CD4-positive, alpha-beta T cell treated with Interleukin-17A for 4 hours (primary cell): ENCODE measurements at regions not wholly inside any gene's neighbourhood (a gene's known extent, or its start where the extent isn't known, plus 50 kb on each side); places are given as distances from the start of the nearest gene placed in this dataset.

ENCODE experiments used
- DNase-seq: peaks from one replicate; pipeline ENCODE4 v3.0.0-alpha.2; 2020; ENCODE audit warnings: mixed read lengths

DNA sequence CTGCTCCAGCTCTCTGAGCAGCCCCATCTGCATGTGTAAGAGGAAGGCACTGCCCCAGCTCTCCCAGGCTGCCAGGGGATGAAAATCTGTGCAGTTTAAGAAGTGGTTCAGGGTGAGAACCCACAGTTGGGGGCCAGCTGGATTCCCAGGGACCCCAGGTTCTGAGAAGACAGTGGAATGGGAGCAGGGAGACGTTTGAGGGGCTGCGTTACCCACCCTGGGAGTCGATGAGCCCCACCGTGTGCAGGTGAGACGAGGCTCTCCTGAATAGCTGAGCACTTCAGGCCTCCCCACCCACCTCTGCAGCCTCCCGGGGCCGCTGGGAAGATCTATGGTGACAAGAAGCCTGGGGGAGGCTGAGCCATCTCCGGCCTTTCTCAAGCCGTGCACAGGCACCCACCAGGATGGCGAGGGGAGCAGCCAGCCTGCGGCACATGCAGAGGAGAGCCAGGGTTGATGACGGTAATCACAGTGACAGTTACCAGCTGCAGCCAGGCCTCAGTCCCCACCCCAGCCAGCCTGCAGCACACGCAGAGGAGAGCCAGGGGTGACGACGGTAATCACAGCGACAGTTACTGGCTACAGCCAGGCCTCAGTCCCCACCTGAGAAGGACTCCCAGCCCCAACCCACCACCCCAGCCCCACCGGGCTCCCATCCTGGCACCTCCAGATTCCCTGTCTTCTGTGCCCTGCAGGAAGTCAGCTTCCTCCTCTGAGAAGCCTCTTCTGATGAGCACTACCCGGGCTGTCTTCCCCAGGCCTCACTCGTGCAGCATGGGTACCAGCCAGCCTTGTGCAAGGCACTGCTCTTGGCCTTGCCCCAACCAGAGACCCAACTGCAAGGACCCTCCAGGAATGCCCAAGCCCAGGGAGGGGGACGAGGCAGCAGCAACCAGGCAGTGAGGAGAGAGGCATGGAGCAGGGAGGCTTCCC lies 150.8 kb upstream of the PPP1R26 start:
- no peak for DNase-seq

DNA sequence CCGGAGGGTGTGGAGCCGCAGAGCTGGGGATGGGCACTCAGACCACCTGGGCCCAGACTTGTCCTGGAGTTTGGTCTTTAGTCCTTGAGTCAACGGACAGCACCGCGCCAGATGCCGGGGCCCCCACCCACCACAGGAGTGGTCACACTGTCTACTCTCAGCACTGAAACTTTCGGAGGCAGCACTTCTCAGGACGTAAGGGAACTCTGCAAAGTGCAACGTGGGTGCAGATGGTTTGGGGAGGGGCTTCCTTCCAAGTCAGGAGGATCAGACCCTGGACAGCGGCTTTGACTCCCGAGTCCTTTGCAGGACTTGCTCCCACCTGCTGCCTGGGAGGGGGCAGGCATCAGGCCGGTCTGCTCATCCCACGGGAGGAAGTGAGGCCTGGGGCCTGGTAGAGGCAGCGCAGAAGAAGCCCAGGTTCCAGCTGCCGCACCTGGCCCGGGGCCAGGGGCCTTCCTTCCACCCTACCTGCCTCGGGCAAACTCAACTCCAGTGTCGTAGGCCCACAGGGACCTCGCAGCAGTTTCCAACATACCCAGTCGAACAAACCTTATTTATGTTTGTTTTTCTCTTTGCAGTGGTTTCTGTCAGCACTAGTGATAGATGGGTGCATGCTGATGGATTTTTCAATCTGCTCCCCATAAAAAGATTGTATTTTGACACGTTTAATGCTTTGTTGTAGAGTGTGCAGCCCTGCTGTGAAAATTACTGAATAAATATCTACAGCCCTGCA lies 149.8 kb upstream of the PPP1R26 start:
- DNase-seq: no peak

DNA sequence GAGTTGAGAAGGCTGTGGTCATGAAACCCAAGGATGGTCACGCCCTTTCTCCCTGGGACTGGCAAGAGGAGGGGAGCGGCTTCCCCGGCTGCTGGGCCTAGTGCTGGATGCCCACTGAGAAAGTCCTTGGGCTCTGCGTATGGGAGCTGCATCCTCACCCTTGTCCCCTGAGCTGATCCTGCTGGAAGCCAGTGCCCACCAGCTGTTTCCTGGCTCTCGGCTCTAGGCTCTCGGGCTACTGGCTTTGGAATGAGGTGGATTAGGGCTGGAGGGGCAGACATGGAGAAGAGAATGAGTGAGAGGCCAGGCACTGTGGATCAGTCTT lies 149.3 kb upstream of the PPP1R26 start:
- no peak for DNase-seq

DNA sequence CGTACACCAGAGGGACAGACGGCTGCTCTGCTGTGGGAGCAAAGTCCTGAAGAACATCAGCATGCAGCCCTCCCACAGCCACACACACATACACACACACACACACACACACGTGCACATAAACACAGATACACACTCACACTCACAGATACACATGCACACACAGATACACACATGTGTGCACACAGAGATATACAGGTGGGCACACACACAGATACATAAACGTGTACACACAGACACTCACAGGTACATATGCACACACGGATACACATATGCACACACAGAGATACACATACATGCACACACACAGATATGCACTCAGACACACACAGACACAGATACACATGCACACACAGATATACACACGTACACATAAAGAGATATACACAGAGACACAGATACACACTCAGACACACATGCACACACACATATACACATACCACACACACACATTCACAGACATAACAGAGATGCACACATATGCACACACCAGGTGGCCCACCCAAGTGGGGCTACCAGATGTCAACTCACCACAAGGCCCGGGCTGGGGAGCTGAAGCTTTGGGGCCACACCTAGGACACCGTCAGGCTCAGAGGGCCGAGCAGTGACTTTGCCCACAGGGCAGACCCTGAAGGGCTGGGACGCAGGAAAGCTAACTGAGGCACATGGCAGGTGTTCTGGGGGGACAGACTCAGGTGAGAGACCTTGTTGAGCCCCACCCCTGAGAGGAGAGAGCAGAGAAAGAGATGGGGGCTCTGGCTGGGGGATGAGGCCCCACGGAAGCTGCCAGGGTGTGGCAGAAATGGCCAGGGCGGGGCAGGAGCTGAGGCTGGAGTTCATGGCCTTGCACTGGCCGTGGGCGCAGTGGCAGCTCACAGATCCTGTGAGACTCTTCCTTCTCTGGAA lies 148.6 kb upstream of the PPP1R26 start:
- no peak for DNase-seq

DNA sequence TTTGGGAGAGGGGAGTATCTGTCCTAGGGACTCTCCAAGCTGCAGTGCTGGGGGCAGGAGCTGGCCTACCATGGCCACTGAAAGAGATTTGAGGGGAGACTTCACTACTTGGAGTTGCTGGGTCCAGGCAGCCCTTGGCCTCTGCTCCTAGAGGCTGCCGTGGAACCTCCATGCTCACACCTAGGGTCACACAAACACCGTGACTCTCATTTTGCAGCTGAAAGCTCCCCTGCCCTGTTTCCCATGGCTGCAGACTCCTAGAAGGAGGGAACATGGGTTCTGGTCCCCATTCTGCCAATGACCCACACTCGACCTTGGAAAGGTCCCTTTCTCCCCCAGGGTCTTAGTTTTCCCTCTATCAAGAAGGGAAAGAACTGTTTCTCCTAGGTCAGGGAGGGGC lies 147.1 kb upstream of the PPP1R26 start:
- no peak for DNase-seq

DNA sequence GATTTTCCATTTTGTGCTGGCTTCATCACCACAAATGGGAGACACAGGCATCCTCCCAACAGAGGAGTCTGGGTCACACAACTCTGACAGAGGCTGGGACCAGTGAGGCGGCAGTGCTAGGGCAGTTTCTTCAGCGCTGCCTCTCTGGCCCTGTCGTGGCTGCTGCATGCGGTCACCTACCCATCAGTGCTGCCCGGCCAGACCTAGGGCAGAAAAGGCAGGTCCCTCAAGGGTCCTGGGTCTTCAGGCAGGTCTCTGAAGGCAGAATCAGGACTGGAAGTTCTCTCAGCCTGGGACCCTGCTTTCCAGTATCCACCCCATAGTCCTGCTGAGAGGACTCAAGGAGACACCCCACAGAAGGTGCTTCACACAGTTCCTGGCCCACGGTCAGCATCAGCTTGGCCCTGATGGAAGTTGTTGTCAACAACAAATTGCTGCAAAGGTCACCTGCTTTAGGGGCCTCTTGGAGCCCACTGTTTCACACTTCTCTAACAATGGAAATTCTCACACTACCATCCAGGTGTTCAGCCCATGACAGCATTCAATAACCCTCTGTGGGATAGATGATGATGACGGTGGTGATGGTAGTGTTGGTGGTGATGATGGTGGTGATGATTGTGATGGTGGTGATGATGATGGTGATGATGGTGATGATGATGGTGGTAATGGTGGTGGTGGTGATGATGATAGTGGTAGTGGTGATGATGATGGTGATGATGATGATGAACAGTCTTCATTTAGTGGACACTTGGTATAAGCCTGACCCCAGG lies 146.4 kb upstream of the PPP1R26 start:
- DNase-seq: no peak

DNA sequence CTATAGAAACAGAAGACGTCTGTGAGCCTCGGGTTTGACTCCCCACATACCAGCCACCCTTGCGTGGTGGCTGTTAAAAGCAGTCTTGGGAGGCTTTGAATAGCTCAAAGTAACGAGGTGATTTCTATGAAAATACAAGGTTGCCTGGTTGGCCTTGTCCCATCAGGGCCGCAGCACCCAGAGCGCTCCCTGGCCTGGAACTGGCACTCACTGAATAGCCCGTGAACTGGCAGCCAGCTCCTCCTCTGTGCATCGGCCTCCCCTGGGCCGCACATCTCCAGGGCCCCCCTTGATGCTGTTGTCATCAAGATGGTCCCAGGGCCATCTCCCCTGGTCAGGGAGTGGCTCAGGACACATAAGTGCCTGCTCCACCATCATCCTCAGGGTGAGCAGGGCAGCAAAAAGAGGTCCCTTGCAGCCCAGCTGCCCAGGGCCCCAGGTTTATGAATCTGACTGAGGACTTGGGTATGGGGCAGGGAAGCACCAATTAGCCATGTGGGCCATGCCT lies 144.6 kb upstream of the PPP1R26 start:
- no peak for DNase-seq

DNA sequence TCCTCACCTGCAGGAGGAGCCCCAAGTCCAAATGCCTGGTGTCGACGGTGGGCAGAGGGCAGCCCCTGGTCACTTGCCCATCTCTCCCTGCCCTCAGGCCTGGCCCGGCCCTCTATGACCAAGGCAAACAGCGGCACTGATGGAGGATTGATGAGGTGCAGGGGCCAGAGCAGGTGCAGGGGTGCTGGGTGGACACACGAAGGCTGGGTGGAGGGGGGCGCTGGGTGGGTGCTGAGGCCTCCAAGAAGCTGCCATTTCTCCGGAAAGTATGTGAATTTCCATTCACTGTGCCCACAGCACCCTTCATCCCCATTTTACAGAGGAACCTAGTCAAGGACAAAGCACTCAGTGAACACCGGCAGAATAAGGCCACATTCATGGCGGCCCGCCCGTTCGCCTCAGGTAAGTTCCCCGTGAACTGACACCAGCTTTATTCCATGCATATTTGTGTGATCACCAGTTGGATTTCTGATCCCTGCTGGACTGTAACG lies 143.8 kb upstream of the PPP1R26 start:
- no peak for DNase-seq

DNA sequence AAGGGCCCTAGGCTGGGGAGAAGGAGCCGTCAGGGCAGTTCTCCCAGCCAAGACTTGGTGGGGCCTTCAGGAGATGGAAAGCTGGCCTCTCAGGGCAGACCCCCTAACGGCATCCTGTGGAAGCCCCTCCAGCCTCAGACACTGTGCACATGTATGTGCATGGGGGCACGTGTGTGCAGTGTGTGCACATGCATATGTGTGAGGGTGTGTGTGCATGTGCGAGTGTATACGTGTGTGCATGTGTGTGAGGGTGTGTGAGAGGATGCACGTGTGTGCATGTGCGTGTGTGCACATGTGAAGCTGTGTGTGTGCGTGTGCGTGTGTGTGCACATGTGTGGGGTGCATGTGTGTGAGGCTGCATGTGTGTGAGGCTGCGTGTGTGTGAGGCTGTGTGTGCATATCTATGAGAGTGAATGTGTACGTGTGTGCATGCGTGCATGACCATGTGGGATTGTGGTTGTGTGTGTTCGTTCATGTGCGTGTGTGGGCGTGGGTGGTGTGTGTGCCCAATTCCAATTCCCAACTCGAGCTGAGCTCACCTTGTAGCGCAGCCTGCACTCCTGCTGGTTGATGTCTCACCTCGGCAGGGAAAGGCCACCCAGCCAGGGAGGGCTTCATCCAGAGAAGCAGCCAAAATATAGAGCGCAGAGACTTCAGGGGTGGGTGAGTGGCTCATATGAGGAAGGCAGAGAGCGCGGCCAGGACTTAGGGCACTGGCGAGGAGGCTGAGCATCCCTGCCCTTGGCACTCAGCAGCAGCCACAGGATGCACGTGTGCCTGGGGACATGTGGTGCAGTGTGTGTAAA lies 142.7 kb upstream of the PPP1R26 start:
- no peak for DNase-seq

DNA sequence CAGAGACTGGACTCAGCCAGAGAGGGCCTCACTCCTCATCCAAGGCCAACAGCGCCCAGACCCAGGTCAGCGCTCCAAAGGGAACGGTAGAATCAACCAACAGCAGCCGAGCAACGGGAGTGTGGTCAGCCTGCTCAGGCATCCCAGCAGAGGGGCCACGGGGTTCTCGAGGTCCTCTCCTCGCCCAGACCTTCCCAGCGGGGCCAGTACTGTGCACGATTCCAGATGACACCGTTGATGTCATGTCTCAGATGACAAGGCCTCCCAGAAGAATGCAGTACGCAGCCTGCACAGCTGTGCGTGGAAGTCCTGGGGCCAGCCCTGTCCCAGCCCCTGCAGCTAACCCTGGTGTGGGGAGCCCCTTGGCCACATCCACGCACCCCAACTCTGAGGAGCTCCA lies 141.0 kb upstream of the PPP1R26 start:
- no peak for DNase-seq

DNA sequence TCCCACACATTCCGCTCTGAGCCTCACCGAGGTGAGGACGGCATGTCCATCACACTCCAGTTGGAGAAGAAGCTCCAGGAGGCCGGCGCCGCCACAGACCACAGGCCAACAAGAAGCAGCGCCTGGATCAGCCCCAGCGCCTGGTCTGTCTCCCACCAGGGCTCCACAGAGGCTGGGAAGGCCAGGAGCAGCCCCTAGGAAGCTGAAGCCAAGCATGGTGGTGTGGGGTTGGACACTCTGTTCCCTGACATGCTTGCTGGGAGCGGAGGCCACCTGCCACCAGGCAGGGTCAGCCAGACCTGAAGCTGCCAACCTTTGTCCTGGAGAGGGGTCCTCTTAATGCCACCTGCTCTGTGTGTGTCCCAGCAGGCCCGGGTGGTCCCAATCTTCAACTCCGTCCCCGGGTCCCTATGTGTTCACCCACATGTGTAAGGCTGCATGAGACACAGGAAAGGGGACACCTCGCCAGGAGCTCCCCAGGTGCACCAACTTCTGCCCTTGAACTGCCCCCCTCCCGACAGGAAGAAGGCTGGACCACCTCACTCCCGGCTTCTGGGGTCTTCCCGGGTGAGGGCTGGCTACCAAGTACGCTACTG lies 140.1 kb upstream of the PPP1R26 start:
- no peak for DNase-seq

DNA sequence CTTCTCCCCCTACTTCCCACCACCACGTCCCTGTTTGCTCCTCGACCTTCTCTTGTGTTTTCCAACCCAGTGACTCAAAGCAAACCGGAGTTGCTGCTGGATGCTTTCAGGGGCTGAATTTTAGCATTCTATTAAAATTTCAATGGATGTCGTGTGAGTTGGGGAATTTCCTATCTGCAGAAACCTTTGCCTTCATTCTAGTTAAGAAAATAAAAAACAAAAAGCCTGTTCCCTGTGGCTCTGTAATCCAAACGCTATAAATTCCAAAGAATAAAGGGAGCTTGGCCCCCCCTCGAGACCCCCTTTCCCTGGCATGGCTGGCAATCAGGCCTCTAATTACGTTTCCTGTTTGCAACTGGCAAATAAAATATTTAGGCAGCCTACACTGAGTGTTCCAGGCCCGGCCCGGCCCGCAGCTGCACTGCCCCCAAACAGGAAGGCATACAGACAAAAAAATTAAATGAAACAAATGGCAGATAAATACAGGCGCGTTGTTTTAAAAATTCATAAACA lies 139.4 kb upstream of the PPP1R26 start:
- DNase-seq: no peak

DNA sequence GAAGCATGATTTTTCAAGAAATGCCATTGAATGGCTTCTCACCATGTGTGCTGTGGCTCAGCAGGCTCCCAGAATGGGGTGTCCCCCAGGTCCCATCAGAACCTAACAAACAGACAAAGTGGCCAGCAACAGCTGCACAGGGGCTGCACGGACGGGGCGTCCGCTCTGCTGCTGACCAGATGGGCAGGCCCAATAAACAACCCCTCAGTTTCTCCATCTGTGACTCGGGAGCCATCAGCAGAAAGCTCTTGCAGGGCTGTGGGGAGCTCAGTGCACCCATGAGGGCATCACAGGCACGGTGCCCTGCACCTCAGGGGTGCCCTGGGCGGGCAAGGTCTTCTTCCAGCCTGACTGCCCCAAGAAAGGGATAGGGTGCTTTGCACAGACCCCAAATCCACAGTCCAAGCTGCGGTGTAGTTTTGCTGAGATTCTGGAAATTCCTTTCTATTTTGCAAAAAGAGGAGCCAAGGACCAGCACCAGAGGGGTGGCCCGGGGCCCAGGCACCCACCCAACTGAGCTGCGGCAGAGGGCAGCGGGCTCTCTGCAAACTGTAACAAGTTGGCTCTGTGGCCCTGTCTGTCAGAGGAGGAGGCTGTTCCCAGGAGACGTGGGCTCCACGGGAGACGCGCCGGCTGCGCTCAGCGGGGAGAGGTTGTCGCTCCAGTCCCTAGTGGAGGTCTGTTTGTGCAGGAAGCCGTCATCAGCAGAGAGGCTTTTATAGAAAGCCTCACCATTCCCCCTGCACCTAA lies 138.7 kb upstream of the PPP1R26 start:
- no peak for DNase-seq

DNA sequence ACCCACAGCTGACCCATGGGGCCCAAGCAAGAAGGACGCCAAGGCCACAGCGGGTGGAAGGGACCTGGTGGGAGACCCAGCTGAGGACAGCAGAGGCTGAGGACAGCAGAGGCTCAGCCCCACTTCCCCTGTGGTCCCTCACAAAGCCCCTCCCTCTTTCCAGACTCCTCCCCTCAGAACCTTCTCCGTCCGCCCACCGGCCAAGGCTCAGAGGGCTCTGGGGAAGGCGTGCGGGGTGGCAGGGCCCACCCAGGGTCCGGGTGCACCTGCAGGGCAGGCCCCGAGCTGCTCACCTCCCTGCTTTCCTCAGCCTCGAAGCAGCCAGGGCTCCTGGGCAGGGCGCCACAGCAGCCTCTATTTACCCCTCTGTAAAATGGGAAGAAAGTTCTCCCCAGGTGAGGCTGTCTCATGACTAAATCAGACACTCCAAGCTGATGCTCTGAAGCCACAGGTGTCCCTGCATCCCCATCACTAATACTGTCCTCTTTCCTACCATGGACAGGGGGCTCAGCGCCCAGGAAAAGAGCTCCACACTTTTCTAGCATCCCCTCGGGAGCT lies 137.9 kb upstream of the PPP1R26 start:
- no peak for DNase-seq

DNA sequence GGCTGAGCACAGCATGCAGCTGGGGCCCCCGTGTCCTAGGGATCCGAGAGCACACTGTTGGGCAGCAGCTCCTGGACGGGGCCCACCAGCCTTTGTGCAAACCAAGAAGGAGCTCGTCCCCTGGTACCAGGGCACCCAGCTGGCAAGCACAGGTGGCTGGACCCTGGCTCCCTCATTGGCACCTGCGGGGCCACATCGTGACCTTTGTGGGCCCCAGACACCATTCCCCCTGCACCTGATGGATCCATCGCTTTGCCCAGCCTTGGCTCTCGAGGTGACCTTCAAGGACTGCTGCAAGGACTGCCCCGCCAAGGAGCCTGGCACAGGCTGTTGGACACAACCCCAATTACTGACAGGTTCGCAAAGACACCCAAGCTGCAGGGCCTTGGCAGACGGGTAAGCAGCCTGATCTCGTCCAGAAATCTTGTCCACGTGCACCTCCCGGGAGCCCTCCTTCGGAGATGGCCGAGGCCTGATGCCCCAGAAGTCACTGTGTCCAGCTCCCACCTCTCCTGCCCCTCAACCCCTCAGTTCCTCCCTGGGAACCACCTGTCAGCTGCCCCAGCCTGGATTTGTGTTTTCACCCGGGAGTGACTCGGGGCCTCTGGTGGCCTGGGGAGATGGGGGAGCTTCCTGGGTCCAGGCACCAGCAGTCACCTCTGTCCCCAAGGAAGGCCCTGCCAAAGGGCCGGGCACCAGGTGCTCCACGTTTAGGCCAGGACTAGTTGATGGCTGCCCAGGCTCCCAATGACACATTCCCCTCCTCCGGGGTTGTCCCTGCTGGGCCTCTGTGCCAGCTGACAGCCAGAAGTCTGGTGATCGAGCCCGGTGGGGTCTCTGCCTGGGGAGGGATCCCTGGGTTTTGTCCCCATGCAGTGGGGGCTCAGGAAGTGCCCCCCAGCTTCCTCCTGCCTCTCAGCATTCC lies 137.1 kb upstream of the PPP1R26 start:
- DNase-seq: no peak

DNA sequence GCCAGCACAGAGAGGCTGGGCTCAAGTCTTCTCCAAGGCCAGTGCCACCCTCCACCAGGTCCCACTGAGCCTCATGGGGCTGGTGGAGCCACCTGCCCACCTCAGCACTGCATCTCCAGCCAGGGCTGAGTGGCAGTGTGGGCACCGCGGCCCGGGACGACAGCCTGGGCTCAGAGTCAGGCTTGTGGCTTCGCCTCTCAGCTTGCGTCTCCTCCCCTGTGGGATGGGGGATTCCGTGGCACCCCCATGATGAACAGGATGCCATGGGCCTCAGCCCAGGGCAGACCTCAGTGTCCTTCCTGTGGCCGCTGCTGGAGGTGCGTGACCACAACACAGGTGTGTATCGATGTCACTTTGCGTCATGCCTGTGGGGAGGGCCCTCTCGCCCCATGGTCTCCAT lies 136.4 kb upstream of the PPP1R26 start:
- DNase-seq: no peak

DNA sequence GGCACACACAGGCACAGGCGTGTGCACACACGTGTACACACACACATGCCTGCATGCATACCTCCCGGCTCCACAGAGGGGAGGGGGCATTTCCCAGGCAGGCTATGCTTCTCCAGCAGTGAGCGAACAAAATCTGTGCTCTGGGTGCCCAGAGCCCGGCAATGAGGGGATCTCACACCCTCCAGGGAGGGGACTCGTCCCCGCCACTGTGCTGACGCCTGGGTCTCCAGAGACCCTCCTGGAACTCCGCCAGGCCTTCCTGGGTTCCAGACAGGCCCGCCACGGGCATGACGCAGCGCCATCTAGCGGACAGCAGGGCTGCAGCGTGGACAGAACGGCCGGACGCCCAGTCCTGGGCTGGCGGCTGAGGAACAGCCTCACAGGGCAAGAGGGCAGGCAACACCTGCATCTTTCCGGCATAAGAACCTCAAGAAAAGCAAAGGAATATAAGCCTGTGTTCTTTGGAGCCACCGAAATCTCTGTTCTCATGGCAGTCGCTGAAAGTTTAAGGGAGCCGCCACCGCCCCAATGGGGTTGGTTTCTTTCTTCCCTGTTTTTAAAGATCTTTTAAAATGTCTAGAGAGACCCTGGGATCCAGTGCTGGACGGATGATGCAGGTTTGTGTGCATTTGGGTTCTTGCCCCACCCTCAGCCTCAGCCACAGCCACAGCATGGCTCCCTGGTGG lies 135.6 kb upstream of the PPP1R26 start:
- peak; percentile 55 for DNase-seq

DNA sequence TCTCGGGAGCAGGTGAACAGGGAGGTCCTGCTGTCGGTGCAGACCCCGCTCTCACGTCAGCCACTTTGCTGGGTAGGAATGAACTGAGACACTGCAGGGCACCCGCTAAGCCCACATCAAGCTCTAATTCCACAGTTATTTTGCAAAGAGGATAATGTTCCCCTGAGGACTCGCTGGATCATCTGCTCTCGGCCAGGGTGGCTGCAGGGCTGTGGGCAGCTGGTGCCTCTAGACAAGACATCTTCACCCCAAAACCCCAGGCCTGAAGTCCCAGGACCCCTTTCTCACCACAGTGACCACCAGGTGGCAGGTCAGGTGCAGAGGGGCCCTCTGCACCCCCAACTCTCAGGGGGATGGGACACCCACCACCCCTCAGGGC lies 135.1 kb upstream of the PPP1R26 start:
- DNase-seq: no peak
